Kidney (tissue), 10 donors: ENCODE measurements at regions not wholly inside any gene's neighbourhood (a gene's known extent, or its start where the extent isn't known, plus 50 kb on each side); places are given as distances from the start of the nearest gene placed in this dataset.
"Not testable (repeated sequence)": the region's sequence is repeated elsewhere in the genome, so short reads cannot be mapped to it uniquely, and the experiment has no call there.

ENCODE experiments used
- DNase-seq, 5 donors: peaks; one replicate each; pipeline ENCODE4 v3.0.0-alpha.2; 2013 to 2020
- FAIRE-seq: peaks from 2 replicates; lab custom pipeline; 2012; peaks lifted over from hg19 to GRCh38; lab: Jason Lieb, UNC
- H3K27ac ChIP-seq, 2 donors: one replicate each; pipeline ENCODE4 v1.7.0; 2013; ENCODE audit warnings: low read depth in 2 of 2, low read length in 2 of 2, inconsistent platforms in 1 of 2
- H3K27me3 ChIP-seq: one replicate; pipeline ENCODE4 v1.7.1; 2013; ENCODE audit warnings: low read length, inconsistent platforms; ENCODE audit not compliant: control insufficient read depth, insufficient read depth
- H3K36me3 ChIP-seq, 3 donors: one replicate each; pipeline versions ENCODE4 v1.7.0 to v1.7.1; 2013; ENCODE audit warnings: low read length in 3 of 3, control low read depth in 1 of 3, inconsistent platforms in 1 of 3; ENCODE audit not compliant: insufficient read depth in 3 of 3, control insufficient read depth in 2 of 3
- H3K4me1 ChIP-seq, 3 donors: one replicate each; pipeline versions ENCODE4 v1.7.0 to v1.7.1; 2013; ENCODE audit warnings: low read length in 3 of 3, inconsistent platforms in 1 of 3, low read depth in 1 of 3; ENCODE audit not compliant: control insufficient read depth in 2 of 3, insufficient read depth in 2 of 3
- H3K4me3 ChIP-seq, 3 donors: one replicate each; pipeline versions ENCODE4 v1.7.0 to v1.8.1; 2013; ENCODE audit warnings: low read length in 3 of 3, control low read depth in 1 of 3, inconsistent platforms in 1 of 3
- H3K9ac ChIP-seq, 3 donors: one replicate each; pipeline versions ENCODE4 v1.7.0 to v1.7.1; 2013; ENCODE audit warnings: low read length in 3 of 3, control low read depth in 1 of 3, inconsistent platforms in 1 of 3
- H3K9me3 ChIP-seq, 3 donors: one replicate each; pipeline versions ENCODE4 v1.7.0 to v1.7.1; 2013; ENCODE audit warnings: low read length in 3 of 3, control low read depth in 1 of 3, inconsistent platforms in 1 of 3; ENCODE audit not compliant: control insufficient read depth in 2 of 3, insufficient read depth in 1 of 3
- intact Hi-C: fragments of 100-400 bp; cut with DNase I; formaldehyde crosslinking; loops from one replicate; pipeline ENCODE4 v1.11.1; 2022
- donor health status: control.
- donor health status: control.
- donor health status: DM: yes; HTN: yes; CAD: no.
- donor health status: Normal renal cell carcinoma (clear cell type).

DNA sequence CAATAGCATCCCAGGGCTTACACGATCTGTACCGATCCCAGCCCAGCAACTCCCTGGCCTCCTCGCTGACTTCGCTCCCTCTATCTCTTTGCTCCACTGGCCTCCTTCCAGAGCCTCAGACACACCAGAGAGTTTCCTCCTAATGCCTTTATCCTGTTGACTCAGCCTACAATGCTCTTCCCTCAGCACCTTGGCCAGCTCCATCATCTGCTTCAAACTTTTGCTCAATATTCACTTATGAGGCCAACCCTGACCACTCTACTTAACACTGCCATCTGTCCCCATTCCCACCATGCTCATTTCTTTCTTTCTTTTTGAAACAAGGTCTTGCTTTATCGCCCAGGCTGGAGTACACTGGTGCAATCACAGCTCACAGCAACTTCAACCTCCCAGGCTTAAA, 180.9 kb downstream of the CEP170 start:
- H3K27ac ChIP-seq, FAIRE-seq, H3K4me1 ChIP-seq, intact Hi-C loops, H3K4me3 ChIP-seq, DNase-seq, H3K9ac ChIP-seq, H3K9me3 ChIP-seq, H3K27me3 ChIP-seq, H3K36me3 ChIP-seq: not testable (repeated sequence)

DNA sequence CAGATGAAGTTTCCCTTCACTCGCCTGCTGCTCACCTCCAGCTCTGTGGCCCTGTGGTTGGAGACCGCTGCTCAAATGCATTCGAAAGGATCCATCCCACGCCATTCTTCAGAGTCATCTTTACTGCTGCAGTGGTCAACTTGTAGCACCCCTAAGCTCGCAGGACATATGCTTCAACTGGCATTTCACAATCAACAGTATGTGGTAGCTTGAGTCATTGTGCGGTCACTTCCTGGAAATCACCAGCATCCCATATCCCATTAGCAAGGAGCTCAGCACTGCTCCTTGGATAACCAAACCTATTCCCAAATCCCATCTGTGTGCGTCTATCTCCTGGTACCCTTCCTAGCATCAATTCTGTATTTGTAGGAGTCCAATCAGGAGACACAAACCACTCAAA, 188.0 kb downstream of the CEP170 start:
- intact Hi-C loops, H3K27me3 ChIP-seq, DNase-seq, H3K27ac ChIP-seq, H3K4me3 ChIP-seq, H3K9me3 ChIP-seq, H3K4me1 ChIP-seq, H3K36me3 ChIP-seq, H3K9ac ChIP-seq, FAIRE-seq: not testable (repeated sequence)

DNA sequence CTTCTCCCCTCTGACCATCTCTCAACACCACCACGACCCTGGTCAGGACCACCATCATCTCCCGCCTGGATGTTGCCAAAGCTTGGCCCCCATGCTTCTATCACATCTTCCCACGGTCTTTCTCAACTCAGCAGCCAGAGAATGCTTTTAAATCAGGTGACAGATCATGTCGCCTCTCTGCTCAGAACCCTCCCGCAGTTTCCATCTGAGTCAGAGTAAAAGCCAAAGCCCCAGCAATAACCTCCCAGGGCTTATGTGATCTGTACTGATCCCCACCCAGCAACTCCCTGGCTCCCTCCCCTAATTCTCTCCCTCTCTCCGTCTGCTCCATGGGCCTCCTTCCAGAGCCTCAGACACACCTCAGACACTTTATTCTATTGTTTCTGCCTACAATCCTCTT, 193.1 kb downstream of the CEP170 start:
- H3K9me3 ChIP-seq, H3K4me3 ChIP-seq, H3K27ac ChIP-seq, intact Hi-C loops, H3K9ac ChIP-seq, H3K36me3 ChIP-seq, DNase-seq, H3K27me3 ChIP-seq, FAIRE-seq, H3K4me1 ChIP-seq: not testable (repeated sequence)

DNA sequence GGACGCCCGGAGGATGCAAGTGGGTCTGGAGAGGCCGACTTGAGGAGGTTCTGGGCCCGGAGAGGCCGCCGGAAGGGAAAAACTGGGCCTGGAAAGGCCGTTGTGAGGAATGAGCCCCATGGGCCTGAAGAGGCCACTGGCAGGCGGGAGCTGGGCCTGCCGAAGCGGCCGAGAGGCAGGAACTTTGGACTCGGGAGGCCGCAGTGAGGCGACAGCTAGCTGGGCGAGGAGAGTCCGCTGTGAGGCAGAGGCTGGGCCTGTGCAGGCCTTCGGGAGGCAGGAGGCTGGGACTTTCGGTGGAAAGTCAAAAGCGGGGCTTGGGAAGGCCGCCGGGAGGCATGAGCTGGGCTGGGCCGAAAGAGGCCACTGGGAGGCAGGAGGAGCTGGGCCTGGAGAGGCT, 199.6 kb downstream of the CEP170 start:
- H3K4me3 ChIP-seq, H3K36me3 ChIP-seq, H3K4me1 ChIP-seq, H3K9me3 ChIP-seq, H3K27me3 ChIP-seq, intact Hi-C loops, FAIRE-seq, H3K27ac ChIP-seq, H3K9ac ChIP-seq: not testable (repeated sequence)
- peak in 1 of 5 donors; percentile 55 for DNase-seq

DNA sequence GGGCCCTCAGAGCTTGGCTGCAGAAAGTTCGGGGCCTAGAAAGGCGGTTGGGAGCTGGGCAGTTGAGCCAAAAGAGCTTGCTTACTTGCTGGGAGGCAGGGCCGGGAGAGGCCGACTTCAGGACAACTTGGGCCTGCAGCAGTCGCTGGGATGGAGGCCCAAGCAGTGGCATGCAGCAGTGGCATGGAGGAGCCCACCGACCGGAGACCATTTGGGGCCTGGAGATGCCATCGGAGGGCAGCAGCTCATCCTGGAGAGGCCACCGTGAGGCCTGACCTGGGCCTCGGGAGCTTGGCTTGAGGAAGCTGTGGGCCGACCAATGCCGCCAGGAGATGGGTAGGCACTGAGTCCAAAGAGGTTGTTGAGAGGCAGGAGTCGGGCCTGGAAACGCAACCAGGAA, 200.0 kb downstream of the CEP170 start:
- H3K27ac ChIP-seq, intact Hi-C loops, FAIRE-seq, H3K9me3 ChIP-seq, DNase-seq, H3K36me3 ChIP-seq, H3K9ac ChIP-seq, H3K4me3 ChIP-seq, H3K4me1 ChIP-seq, H3K27me3 ChIP-seq: not testable (repeated sequence)

DNA sequence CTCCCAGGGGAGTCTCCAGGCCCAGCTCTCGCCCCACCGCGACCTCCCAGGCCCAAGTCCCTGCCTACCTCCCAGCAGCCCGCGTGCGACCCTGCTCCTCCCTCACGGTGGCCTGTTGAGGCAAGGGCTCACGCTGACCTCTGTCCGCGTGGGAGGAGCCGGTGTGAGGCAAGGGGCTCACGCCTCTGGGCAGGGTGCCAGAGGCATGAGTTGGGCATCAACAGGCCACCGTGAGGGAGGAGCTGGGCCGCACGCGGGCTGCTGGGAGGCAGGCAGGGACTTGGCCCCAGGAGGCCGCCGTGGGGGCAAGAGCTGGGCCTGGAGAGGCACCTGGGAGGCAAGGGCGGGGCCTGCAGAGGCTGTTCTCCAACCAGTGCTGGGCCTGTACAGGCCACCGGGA, 200.4 kb downstream of the CEP170 start:
- H3K4me3 ChIP-seq, intact Hi-C loops, FAIRE-seq, H3K9me3 ChIP-seq, H3K36me3 ChIP-seq, H3K27me3 ChIP-seq, H3K4me1 ChIP-seq, H3K9ac ChIP-seq, H3K27ac ChIP-seq: not testable (repeated sequence)
- peak in 1 of 5 donors; percentile 46 for DNase-seq

DNA sequence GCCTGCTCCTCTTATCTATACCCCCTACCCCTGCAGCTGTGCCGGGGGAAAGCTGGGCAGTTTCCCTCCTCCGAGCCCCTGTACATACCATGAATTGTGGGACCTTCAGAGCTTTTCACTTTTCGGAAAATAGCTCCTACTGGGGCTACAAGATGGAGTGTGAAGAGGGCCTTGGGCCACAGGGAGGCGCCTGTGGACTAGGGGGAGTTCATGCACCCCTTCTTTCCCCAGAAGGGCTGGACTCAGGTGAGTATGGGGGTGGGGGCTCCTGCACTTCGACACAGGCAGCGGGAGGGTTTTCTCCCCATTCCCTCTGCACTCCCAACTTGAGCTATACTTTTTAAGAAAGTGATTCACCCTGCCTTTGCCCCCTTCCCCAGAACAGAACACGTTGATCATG, 202.0 kb downstream of the CEP170 start:
- H3K36me3 ChIP-seq, H3K27me3 ChIP-seq, H3K4me3 ChIP-seq, H3K27ac ChIP-seq, H3K9ac ChIP-seq, H3K9me3 ChIP-seq, FAIRE-seq, DNase-seq, H3K4me1 ChIP-seq, intact Hi-C loops: not testable (repeated sequence)

DNA sequence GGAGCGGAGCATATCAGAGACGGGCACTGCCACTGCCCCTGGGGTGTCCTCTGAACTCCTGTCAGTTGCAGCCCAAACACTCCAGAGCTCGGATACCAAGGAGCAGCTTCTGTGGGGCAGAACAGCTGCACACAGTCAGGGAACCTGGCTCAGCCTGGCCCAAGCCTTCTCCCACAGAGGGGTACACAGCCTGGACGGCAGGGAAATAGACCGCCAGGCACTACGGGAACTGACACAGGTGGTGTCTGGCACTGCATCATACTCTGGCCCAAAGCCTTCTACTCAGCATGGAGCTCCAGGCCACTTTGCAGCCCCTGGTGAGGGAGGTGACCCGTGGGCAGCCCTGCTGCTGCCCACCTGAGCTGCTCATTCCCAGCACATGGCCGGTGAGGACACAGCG, 204.5 kb downstream of the CEP170 start:
- H3K9me3 ChIP-seq, H3K36me3 ChIP-seq, H3K4me1 ChIP-seq, H3K4me3 ChIP-seq, H3K27me3 ChIP-seq, FAIRE-seq, DNase-seq, H3K9ac ChIP-seq, intact Hi-C loops, H3K27ac ChIP-seq: not testable (repeated sequence)

DNA sequence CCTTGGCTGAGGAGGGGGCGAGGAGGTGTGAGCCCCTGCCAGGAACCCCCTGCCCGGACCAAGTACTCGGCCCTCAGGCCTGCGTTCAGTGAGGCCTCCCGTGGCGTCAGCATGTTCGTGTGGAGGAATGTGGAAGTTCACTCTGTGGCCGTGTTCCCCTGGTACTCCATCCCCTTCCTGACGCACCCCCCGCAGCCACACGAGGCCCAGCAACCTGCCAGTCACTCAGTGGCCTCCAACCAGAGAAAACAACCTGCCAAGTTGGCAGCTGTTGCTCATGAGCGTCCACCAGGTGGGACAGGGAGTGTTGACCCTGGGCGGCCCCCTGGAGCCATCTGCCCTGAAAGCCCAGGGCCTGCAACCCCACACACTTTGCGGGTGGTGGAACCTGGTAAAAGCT, 205.4 kb downstream of the CEP170 start:
- H3K27me3 ChIP-seq, H3K9me3 ChIP-seq, H3K4me3 ChIP-seq, H3K27ac ChIP-seq, H3K36me3 ChIP-seq, DNase-seq, H3K4me1 ChIP-seq, intact Hi-C loops, H3K9ac ChIP-seq, FAIRE-seq: not testable (repeated sequence)
